ENCODE measurements at regions not wholly inside any gene's neighbourhood (a gene's known extent, or its start where the extent isn't known, plus 50 kb on each side); places are given as distances from the start of the nearest gene placed in this dataset.

- DNase-seq: no peak
These were observed 593.5 kb downstream of the TOX3 start for GRCh38 chr16:51953286-51953985.

DNA sequence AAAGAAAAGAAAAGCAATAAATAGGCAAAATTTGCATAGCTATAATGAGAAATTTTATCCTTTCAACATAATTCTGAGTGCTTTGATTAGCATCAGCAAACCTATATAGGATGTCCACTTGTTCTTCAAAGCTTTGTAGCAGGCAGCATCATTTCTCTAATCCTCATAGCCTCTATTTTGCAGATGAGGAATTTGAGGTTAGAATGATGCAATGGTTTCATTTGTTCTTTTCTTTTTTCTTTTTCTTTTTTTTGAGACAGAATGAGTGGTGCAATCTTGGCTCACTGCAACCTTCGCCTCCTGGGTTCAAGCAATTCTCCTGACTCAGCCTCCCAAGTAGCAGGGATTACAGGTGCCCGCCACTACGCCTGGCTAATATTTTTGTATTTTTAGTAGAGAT lies 594.4 kb downstream of the TOX3 start:
- DNase-seq: no peak

- DNase-seq: no peak
These were observed 595.2 kb downstream of the TOX3 start for GRCh38 chr16:51951668-51952298.

- no peak for DNase-seq
These were observed 596.7 kb downstream of the TOX3 start for GRCh38 chr16:51950118-51950780.

DNA sequence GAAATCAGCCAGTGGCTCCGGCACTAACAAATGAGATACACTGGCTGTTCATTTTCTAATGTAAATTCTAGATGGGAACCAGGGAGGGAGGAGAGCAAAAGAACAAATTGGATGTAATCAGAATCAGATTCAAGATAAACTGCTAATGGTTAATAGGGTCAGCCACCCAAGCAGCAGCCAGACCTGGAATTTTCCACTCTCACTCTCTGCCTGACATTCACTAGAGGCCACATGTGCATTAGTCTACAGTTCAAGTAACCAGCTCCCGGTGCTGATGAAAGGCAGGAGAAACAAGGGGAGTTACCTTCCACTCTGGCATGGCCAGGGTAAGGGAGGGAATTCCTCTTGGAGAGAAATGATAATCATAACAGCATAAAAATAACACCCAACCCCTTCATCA lies 597.7 kb downstream of the TOX3 start:
- no peak for DNase-seq

DNA sequence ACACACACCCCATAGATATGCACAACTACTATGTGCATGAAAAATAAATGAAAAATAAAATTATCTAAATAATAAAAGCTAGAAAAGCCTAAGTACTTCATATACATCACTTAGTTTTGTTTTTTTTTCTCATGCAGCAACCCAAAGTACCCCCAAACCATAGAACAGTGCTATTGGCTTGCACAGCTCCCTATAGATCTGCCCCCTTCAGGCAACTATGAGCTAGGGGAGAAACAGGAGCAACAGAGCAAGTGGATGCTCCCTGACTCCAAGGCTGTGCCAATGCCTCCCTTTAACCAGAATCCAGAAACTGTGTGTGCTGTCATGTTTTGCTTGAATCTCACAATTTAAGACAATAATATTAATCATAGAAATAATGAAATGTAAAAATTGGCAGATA lies 605.5 kb downstream of the TOX3 start:
- no peak for DNase-seq

GRCh38 chr16:51940183-51940582 lies 606.8 kb downstream of the TOX3 start:
- no peak for DNase-seq

DNA sequence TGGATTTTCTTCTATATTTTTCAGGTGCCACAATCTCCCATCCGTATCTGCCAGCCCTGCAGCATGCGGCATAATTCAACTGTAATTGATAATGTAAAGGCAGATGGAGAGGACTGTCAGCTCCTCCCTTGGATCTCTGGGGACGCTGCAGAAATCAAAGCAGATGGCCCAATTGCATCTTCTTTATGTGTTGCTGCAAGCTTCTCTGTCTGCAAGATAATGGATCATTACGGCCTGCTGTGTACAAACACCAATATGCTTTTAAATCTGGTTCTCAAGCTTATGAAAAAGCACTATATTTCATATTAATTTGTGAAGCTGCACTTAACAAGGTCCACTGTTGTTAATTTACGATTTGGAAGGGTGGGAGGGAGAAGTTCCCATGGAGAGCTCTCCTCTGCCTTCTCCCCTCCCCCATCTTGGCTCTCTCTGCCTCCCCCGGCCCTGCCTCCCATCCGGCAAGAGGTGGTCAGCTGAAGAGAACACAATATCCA lies 607.5 kb downstream of the TOX3 start:
- no peak for DNase-seq

DNA sequence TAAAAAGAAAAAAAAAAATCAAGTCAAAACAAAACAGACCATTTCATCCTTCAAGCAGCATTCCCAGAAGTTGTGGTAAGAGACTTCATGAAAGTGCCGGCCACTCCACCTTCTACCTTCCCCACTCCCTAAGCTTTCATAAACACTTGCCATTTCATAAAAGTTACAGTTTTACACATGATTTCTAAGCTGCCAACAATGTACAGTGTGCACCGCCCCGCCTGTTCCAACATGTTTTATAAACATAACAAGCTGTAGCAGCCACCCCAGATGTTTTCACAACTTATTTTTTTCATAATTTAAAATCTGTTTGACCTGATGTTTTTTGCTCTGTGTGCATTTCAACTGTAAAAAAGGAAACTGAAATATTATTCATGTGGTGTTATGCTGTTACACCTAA lies 608.1 kb downstream of the TOX3 start:
- DNase-seq: no peak

DNA sequence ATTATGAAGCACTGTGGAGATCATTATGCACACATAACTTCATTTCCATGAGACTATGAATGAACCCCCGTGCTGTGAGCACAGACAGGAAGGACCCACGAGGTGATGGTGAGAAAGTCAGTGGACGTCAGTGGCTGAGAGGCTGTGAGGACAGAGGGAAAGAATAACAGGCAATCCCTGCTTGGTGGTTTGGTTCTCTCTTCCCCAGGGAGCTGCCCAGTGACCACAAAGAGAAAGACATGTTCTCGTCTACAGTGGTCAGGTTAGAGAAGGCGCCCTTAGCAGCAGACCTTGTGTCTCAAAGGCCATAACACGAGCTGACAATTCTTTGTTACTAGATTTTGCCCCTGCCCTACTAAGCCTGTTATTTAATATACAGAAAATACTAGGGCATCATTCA lies 609.2 kb downstream of the TOX3 start:
- DNase-seq: no peak

- no peak for DNase-seq
These were observed 610.1 kb downstream of the TOX3 start for GRCh38 chr16:51936846-51937245.

- no peak for DNase-seq
These were observed 614.6 kb downstream of the TOX3 start for GRCh38 chr16:51932317-51932716.

GRCh38 chr16:51931653-51932052 lies 615.3 kb downstream of the TOX3 start:
- no peak for DNase-seq

DNA sequence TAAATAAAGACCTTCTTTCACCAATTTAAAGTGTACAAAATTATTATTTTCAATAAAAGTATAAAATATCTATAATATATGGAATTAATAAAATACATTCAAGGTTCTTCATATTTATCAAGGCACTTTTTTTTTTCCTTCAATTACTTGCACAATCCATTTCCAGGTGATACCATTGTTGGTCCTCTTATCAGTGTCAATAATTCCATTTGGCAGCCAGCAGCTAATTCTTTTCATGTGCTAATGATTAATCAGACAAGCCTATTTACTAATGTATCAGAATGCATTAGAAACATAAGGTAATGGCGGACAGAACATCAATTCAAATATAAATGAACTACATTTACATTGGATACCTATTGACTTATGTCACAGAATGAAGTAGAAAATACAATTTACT lies 622.2 kb downstream of the TOX3 start:
- DNase-seq: no peak

GRCh38 chr16:51922476-51922875 lies 624.5 kb downstream of the TOX3 start:
- DNase-seq: no peak

- DNase-seq: no peak
These were observed 627.2 kb downstream of the TOX3 start for GRCh38 chr16:51919736-51920135.

- DNase-seq: no peak
These were observed 630.1 kb downstream of the TOX3 start for GRCh38 chr16:51916814-51917213.

DNA sequence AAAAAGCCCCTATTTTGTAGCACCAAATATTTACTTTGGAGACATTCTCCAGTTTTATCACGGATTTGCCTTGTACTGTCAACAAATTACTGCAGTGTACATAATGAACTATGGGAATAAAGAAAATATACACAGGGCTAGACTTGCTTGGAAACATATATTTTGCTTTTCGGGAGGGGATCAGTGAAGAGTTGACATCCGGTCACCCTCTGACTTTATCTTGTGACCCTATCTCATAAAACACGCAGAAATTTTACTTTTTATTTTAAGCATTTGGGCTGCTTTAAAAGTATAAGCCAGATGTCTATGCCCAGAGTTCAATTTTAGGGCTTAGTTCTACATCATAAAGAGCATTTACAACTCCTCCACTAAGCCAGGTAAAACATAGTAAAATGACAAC lies 630.7 kb downstream of the TOX3 start:
- DNase-seq: no peak

GRCh38 chr16:51907680-51908079 lies 639.3 kb downstream of the TOX3 start:
- no peak for DNase-seq

DNA sequence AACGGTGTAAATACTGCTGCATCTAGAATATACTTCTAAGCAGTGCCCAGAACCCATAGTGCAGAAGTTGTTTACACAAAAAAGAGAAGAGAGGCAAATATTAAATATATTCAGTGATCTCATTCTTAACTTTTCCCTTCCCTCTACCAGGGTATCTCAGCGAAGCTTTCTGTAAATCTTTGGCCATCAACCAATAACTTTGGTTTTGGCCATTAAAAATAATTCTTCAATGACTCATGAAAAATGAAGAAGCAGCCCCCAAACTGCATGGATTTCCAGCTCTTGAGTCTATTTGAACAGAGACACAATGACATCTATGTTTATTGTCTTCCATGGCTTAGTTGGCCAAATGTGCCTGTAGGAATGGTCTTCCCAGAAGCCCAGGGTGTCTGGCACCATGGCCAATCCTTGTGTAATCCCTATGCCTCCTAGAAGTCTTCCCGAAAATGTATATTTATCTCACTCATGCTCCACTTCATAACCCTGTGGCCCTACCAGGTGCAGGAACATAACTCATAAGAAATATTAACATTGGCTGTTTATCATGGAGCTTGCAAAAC lies 646.6 kb downstream of the TOX3 start:
- no peak for DNase-seq

- DNase-seq: no peak
These were observed 648.1 kb downstream of the TOX3 start for GRCh38 chr16:51898872-51899271.

- no peak for DNase-seq
These were observed 650.9 kb downstream of the TOX3 start for GRCh38 chr16:51896013-51896412.

DNA sequence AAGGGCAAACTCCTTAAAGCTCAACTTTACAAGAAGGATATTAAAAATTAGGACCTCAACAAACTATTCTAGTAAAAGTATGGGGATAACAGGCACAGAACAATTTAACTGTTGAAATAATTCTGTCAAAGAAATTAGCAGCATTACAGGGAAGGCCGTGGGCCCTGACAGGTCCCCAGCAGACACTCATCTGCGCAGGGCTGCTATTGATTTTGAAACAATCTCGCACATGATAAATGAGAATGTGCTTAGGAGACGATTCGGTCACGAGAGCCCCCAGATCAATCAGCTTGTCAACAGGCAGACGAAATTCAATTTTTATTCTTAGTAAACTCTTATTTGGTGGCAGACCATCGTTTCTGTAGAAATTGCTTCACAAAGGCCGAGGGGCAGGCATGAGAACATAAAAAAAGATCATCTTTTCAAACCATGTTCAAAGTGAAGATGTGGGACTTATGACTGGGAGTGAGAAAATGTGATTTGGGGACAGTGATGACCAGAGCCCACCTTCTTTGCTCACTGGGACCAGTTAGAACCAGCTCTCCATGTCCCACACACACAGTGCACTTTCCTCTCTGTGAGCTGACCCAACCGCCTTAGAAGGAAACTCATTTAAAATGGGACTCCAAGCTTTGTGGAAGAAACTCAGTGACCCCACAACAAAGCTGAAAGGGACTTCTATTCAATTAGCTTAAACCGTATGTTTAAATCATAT lies 654.5 kb downstream of the TOX3 start:
- DNase-seq: no peak

Measured in stimulated activated CD4-positive, alpha-beta T cell treated with anti-CD3 and anti-CD28 coated beads, Interleukin-12 subunit alpha, Interleukin-12 subunit beta, amount 100 ng/mL, for 4 hours (primary cell).